Glomerular endothelial cell (primary cell): ENCODE measurements at regions not wholly inside any gene's neighbourhood (a gene's known extent, or its start where the extent isn't known, plus 50 kb on each side); places are given as distances from the start of the nearest gene placed in this dataset.

Source experiments
- DNase-seq: peaks from one replicate; pipeline ENCODE4 v3.0.0-alpha.2; 2011; ENCODE audit warnings: low read depth, low spot score; ENCODE audit errors: extremely low read depth

GRCh38 chr9:13901176-13901575, 412.8 kb downstream of the NFIB start:
- no peak for DNase-seq

- no peak for DNase-seq
Measured at GRCh38 chr9:13900449-13900848, 413.5 kb downstream of the NFIB start.

GRCh38 chr9:13899924-13900323, 414.0 kb downstream of the NFIB start:
- no peak for DNase-seq

GRCh38 chr9:13898957-13899356, 415.0 kb downstream of the NFIB start:
- DNase-seq: no peak

GRCh38 chr9:13896922-13897835, 416.8 kb downstream of the NFIB start:
- DNase-seq: no peak

- DNase-seq: no peak
Measured at GRCh38 chr9:13896047-13896446, 417.9 kb downstream of the NFIB start.

GRCh38 chr9:13885258-13885657, 428.7 kb downstream of the NFIB start:
- DNase-seq: no peak

GRCh38 chr9:13879981-13880380, 434.0 kb downstream of the NFIB start:
- DNase-seq: no peak

GRCh38 chr9:13879011-13879410, 434.9 kb downstream of the NFIB start:
- DNase-seq: no peak

- DNase-seq: no peak
Measured at GRCh38 chr9:13878241-13878711, 435.7 kb downstream of the NFIB start.

- no peak for DNase-seq
Measured at GRCh38 chr9:13876741-13877140, 437.2 kb downstream of the NFIB start.

- DNase-seq: no peak
Measured at GRCh38 chr9:13873203-13873602, 440.7 kb downstream of the NFIB start.

- DNase-seq: no peak
Measured at GRCh38 chr9:13868336-13868735, 445.6 kb downstream of the NFIB start.

- DNase-seq: no peak
Measured at GRCh38 chr9:13865869-13866268, 448.1 kb downstream of the NFIB start.

GRCh38 chr9:13863112-13863511, 450.8 kb downstream of the NFIB start:
- DNase-seq: no peak

GRCh38 chr9:13862654-13863053, 451.3 kb downstream of the NFIB start:
- no peak for DNase-seq

GRCh38 chr9:13860946-13861640, 452.8 kb downstream of the NFIB start:
- DNase-seq: no peak

GRCh38 chr9:13860019-13860418, 453.9 kb downstream of the NFIB start:
- DNase-seq: no peak

- DNase-seq: no peak
Measured at GRCh38 chr9:13857521-13857920, 456.4 kb downstream of the NFIB start.

- DNase-seq: no peak
Measured at GRCh38 chr9:13847270-13847669, 466.7 kb downstream of the NFIB start.

- peak; percentile 18 for DNase-seq
Measured at GRCh38 chr9:13845460-13845859, 468.5 kb downstream of the NFIB start.
